ENCODE measurements at regions not wholly inside any gene's neighbourhood (a gene's known extent, or its start where the extent isn't known, plus 50 kb on each side); places are given as distances from the start of the nearest gene placed in this dataset.
A peak's percentile ranks its signal among the peaks of the same experiment; 100 is the strongest.

GRCh38 chrX:17919896-17920446 lies 58.9 kb upstream of the RAI2 start (continued):
- no peak for TF ChIP-seq ZNF449 (CRISPR knock-in tag; IDR thresholded peaks at IDR 0.05)
- no peak for TF ChIP-seq ZNF398 (CRISPR knock-in tag; IDR thresholded peaks at IDR 0.05)
- peak; percentile 82 for TF ChIP-seq POLR2AphosphoS5 (IDR thresholded peaks at IDR 0.05; ENCODE audit: control insufficient read depth, insufficient read depth, low read depth, low read length)
- TF ChIP-seq NFYB (IDR thresholded peaks at IDR 0.05; ENCODE audit: extremely low read depth, insufficient read length) = no peak
- peak; percentile 82 for TF ChIP-seq CBFA2T2 (conservative IDR thresholded peaks at IDR 0.05)
- peak; percentile 66; the same call in 1 of the 2 replicates for TF ChIP-seq STAT5A (IDR thresholded peaks at IDR 0.05; ENCODE audit: borderline replicate concordance, low read length)
- no peak for TF ChIP-seq SAFB (IDR thresholded peaks at IDR 0.05; ENCODE audit: borderline replicate concordance, low read depth, low read length)
- TF ChIP-seq ETV5 (CRISPR knock-in tag; IDR thresholded peaks at IDR 0.05; ENCODE audit: low read depth) = no peak
- no peak for TF ChIP-seq NR0B1 (IDR thresholded peaks at IDR 0.05; ENCODE audit: partially characterized antibody)
- no peak for TF ChIP-seq MTF1 (CRISPR knock-in tag; IDR thresholded peaks at IDR 0.05; ENCODE audit: borderline replicate concordance)
- TF ChIP-seq THAP7 (CRISPR knock-in tag; IDR thresholded peaks at IDR 0.05) = no peak
- no peak for TF ChIP-seq MED1 (CRISPR knock-in tag; IDR thresholded peaks at IDR 0.05; ENCODE audit: borderline replicate concordance)
- peak; percentile 92 for TF ChIP-seq TEAD4 (IDR thresholded peaks at IDR 0.05; ENCODE audit: low read length)
- TF ChIP-seq TEAD4 (CRISPR knock-in tag; IDR thresholded peaks at IDR 0.05; ENCODE audit: borderline replicate concordance) = no peak
- TF ChIP-seq ZNF583 (CRISPR knock-in tag; IDR thresholded peaks at IDR 0.05) = no peak
- no peak for TF ChIP-seq ATF1 (CRISPR knock-in tag; IDR thresholded peaks at IDR 0.05)
- TF ChIP-seq ATF1 (tag; IDR thresholded peaks at IDR 0.05) = no peak
- no peak for TF ChIP-seq MECOM (CRISPR knock-in tag; IDR thresholded peaks at IDR 0.05)
- no peak for TF ChIP-seq POLR2H (tag; IDR thresholded peaks at IDR 0.05; ENCODE audit: low read depth)
- TF ChIP-seq KLF16 (IDR thresholded peaks at IDR 0.05) = peak; percentile 81
- peak in 1 of 3 experiments; percentile 49 for TF ChIP-seq YY1 (IDR thresholded peaks at IDR 0.05; ENCODE audit: borderline replicate concordance in 1 of 3, control insufficient read depth in 1 of 3, extremely low read depth in 1 of 3, insufficient read depth in 3 of 3, insufficient read length in 1 of 3, insufficient replicate concordance in 2 of 3, low read depth in 1 of 3, low read length in 2 of 3)

Measured in K562 (cell line).